ENCODE measurements at regions not wholly inside any gene's neighbourhood (a gene's known extent, or its start where the extent isn't known, plus 50 kb on each side); places are given as distances from the start of the nearest gene placed in this dataset.
"Not testable (repeated sequence)": the region's sequence is repeated elsewhere in the genome, so short reads cannot be mapped to it uniquely, and the experiment has no call there.

- no peak for DNase-seq (ENCODE audit: low spot score)
These were observed 602.9 kb upstream of the ADAMTS5 start for GRCh38 chr21:27569831-27570230.

GRCh38 chr21:27569091-27569490 is 602.2 kb upstream of the ADAMTS5 start:
- no peak for DNase-seq (ENCODE audit: low spot score)

DNA sequence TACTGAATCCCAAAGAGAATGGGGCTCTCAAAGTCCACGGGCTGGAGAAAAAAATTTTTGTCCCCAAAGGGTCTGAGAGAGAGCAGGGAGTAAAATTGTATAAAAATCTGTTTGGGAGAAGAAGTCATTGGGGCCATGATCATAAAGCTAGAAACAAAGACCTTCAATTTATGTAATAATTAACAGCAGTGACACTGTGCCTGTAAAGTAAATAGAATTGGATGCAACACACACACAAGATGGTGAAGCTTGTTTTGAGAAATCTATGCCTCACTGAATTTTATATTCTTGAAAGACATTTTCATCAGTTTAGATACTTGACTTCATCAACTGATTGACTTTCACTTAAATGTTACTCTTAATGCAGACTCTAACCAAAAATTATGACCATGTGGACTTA is 600.5 kb upstream of the ADAMTS5 start:
- DNase-seq (ENCODE audit: low spot score): no peak

DNA sequence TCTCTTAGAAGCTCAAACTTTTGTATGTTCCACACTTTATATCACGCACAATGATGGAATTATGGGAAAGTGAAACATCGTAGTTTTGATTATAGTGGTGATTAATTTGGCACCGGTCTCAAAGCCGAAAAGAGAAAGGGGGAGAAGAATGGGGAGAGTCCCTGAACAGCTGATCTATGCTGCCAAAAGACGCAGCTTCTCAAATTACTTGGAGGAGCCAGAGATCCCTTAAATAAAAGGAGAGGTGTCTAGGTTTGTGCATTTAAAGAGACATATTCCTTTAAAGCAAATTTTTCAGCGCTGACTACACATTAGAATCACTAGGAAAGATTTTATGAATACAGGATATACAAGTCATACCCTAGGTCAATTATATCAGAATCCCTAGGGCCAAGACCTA is 599.6 kb upstream of the ADAMTS5 start:
- DNase-seq (ENCODE audit: low spot score): no peak

DNA sequence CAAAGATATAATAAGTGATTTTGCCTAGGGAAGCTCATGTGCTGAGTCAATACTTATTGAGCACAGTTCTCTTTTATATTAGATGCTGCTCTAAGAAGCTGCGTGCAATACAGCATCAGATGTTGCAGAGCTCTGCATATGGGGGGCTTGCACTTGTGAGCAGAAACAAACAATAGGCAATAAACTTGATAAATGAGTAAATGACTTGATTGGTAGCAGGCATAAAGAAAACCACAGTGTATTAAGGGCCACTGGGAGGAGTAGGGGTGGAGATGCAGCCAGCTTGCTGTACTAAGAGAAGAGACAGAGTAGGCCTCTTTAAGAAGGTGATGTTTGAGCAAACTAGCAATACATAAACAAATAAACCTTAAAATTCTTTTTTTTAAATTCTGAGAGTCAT is 598.5 kb upstream of the ADAMTS5 start:
- DNase-seq (ENCODE audit: low spot score): no peak

GRCh38 chr21:27564684-27565301 is 597.9 kb upstream of the ADAMTS5 start:
- peak; percentile 18 for DNase-seq (ENCODE audit: low spot score)

DNA sequence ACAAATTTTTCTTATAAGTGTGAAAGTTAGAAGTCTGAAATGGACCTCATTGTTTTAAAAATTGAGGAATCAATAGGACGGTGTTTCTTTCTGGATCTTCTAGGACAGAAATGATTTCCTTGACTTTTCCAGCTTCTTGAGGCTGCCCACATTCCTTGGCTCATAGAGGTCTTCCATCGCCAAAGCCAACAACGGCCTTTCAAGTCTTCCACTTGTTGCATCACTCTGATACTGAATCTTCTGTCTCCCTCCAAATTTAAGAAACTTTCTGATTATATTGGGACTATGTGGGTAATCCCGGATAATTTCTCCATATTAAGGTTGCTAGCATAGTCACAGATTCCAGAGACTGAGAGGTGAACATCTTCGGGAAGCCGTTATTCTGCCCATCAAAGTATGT is 595.4 kb upstream of the ADAMTS5 start:
- DNase-seq (ENCODE audit: low spot score): no peak

- DNase-seq (ENCODE audit: low spot score): no peak
These were observed 594.2 kb upstream of the ADAMTS5 start for GRCh38 chr21:27561116-27561515.

DNA sequence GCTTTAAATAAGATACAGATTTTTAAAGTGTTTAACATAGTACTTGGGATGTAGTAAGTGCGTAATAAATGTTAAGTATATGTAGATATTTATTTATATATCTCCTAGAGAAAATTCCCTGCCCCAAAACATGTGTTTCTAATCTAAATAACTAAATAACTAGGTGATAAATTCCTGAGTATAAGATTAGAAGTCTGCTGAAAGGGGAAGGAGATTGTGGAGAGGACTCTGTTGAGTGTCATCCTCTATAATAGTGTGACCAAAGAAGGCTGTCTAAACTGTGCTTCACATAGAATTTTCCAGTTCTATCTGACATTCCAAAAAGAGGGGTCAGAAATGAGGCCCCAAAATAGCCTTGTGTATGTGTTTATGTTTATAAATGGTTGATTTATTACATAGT is 590.5 kb upstream of the ADAMTS5 start:
- DNase-seq (ENCODE audit: low spot score): no peak

DNA sequence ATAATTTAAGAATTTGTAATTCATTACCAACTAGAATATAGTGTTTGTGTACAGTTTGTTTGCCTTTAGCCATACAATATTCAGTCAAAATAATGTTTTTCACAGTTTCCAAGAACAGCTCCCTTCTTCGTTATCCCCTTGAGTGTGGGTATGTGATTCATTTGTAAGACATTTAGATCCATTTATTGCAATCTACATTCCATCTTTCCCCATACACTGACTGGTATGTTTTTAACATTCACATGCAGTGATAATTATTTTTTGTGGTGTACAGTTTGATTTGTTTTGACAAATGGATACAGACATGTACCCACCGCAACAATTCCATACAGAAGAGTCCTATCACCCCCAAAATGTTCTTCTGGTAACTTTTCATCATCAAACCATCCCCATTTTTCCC is 589.1 kb upstream of the ADAMTS5 start:
- DNase-seq (ENCODE audit: low spot score): no peak

GRCh38 chr21:27550287-27550686 is 583.4 kb upstream of the ADAMTS5 start:
- no peak for DNase-seq (ENCODE audit: low spot score)

- no peak for DNase-seq (ENCODE audit: low spot score)
These were observed 581.6 kb upstream of the ADAMTS5 start for GRCh38 chr21:27548486-27548885.

GRCh38 chr21:27545754-27546349 is 579.0 kb upstream of the ADAMTS5 start:
- no peak for DNase-seq (ENCODE audit: low spot score)

GRCh38 chr21:27542126-27542525 is 575.2 kb upstream of the ADAMTS5 start:
- not testable (repeated sequence) for DNase-seq (ENCODE audit: low spot score)

GRCh38 chr21:27536319-27536718 is 569.4 kb upstream of the ADAMTS5 start:
- DNase-seq (ENCODE audit: low spot score): no peak

- DNase-seq (ENCODE audit: low spot score): no peak
These were observed 568.3 kb upstream of the ADAMTS5 start for GRCh38 chr21:27535188-27535587.

DNA sequence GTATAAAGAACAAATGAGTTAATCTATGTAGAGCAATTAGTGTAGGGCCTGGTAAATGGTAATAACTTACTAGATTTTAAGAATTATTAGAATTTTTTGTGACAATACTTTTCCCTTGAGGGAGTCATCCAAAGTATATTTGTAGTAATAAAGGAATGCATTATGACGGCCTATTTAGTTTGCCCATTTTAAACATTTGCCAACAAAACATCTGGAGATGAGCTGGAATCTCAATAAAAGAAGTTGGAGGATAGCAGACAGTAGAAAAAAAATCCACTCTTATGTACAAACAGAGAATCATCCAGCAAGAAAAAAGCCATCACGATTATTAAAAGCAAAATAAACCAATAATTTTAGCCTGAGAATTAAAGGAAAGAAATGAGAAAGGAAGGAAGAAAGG is 567.3 kb upstream of the ADAMTS5 start:
- no peak for DNase-seq (ENCODE audit: low spot score)

DNA sequence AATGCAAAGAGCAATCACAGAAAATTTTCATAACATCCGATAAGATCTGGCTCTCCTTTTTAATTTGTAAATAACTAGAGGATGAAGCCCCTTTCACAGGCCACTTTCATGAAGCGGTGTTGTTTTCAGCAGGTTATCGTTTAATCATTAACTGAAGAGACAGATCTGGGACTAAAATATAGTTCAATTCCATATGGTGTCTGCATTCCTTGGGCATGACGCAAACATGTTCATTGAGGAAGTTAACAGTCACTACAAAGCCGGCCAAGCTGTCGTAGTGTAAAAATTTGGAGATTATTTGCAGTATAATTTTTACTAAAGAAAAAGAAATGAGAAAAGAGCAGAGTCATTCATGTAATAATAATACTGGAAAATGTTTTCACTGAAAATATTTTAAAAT is 565.2 kb upstream of the ADAMTS5 start:
- DNase-seq (ENCODE audit: low spot score): no peak

- DNase-seq (ENCODE audit: low spot score): no peak
These were observed 561.8 kb upstream of the ADAMTS5 start for GRCh38 chr21:27528697-27529096.

DNA sequence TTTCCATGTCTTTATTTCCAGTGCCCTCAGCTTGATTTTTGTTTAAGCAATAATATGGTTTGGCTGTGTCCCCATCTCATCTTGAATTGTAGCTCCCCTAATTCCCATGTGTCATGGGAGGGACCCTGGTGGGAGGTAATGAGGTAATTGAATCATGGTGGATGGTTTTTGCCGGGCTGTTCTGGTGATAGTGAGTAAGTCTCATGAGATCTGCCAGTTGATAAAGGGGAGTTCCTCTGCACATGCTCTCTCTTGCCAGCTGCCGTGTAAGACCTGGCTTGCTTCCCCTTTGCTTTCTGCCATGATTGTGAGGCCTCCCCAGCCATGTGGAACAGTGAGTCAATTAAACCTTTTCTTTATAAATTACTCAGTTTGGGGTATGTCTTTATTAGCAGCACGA is 559.6 kb upstream of the ADAMTS5 start:
- DNase-seq (ENCODE audit: low spot score): no peak

- DNase-seq (ENCODE audit: low spot score): no peak
These were observed 558.9 kb upstream of the ADAMTS5 start for GRCh38 chr21:27525780-27526179.

- DNase-seq (ENCODE audit: low spot score): peak; percentile 36
These were observed 552.5 kb upstream of the ADAMTS5 start for GRCh38 chr21:27519361-27519760.

GRCh38 chr21:27517177-27517576 is 550.3 kb upstream of the ADAMTS5 start:
- not testable (repeated sequence) for DNase-seq (ENCODE audit: low spot score)

DNA sequence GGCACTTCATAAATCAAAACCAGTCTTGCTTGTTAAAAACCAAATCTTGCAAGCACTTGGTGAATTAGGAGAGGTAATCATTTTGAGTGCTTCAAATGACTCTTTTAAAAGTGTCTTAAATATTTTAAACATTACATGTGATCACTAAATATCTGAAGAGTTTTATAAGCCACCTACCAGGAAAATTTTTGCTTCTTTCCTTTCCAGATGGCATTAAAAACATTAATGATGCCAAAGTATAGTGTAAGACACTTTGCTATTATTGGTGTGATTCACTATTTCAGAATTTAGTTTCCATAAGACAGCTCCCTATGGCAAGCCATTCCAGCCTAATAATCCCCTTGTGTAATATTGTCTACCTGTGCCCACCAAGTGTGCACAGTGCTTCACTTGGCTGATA is 548.8 kb upstream of the ADAMTS5 start:
- no peak for DNase-seq (ENCODE audit: low spot score)

Measured in hepatic stellate cell (primary cell).